ENCODE measurements at regions not wholly inside any gene's neighbourhood (a gene's known extent, or its start where the extent isn't known, plus 50 kb on each side); places are given as distances from the start of the nearest gene placed in this dataset.

DNA sequence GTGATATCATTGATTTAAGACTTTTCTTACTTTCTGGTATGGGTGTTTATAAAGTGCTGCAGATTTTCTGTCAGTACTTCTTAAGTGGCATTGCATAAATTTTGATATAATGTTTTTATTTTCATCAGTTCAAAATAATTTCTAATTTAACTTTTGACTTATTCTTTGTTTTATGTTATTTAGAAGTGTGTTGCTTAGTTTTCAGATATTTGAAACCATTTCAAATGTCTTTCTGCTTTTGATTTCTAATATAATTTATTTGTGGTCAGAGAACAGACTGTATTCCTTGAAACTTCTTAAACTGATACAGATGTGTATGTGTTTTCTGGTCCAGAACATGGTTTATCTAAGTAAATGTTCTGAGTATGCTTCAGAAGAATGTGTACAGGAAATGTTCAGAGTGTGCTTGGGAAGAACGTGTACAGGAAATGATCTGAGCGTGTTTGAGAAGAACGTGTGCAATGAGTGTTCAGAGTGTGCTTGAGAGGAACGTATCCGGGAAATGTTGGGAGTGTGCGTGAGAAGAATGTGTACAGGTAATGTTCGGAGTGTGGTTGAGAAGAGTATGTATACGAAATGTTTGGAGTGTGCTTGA, 265.7 kb upstream of the HS6ST1 start:
- TF ChIP-seq, protein P1, sequence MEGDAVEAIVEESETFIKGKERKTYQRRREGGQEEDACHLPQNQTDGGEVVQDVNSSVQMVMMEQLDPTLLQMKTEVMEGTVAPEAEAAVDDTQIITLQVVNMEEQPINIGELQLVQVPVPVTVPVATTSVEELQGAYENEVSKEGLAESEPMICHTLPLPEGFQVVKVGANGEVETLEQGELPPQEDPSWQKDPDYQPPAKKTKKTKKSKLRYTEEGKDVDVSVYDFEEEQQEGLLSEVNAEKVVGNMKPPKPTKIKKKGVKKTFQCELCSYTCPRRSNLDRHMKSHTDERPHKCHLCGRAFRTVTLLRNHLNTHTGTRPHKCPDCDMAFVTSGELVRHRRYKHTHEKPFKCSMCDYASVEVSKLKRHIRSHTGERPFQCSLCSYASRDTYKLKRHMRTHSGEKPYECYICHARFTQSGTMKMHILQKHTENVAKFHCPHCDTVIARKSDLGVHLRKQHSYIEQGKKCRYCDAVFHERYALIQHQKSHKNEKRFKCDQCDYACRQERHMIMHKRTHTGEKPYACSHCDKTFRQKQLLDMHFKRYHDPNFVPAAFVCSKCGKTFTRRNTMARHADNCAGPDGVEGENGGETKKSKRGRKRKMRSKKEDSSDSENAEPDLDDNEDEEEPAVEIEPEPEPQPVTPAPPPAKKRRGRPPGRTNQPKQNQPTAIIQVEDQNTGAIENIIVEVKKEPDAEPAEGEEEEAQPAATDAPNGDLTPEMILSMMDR (IDR thresholded peaks at IDR 0.05; ENCODE audit: insufficient read depth, low read length, poor library complexity, severe bottlenecking): no peak
- TF ChIP-seq EZH2phosphoT487 (conservative IDR thresholded peaks at IDR 0.05; ENCODE audit: low read length): no peak
